ENCODE measurements at regions not wholly inside any gene's neighbourhood (a gene's known extent, or its start where the extent isn't known, plus 50 kb on each side); places are given as distances from the start of the nearest gene placed in this dataset.
A peak's percentile ranks its signal among the peaks of the same experiment; 100 is the strongest.
"Not testable (repeated sequence)": the region's sequence is repeated elsewhere in the genome, so short reads cannot be mapped to it uniquely, and the experiment has no call there.

DNA sequence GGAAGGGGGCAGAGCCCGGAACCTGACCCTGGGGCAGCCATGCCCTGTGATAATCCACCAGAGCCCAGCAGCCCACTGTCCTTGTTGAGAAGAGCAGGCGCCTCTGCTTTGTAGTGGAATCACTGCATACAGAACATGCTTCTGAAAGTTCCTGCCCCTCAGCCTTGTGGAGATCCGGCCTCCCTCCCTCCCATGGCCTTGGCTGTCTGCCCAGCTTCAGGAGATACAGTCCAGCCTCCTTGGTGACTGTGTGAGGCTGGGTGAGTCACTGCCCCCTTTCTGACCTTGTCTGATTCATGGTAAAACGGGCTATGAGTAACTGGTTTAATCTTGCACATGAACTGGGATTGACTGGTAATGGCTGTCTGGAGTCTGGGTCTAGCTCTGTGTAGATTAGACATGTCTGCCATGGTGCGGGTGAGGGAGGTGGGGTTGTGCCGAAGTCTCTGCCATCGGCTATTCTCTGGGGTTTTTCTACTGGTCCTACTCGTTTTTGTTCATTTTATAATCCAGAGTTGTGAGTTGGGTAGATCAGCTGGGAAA is 144.0 kb upstream of the ZNF469 start:
- DNase-seq (ENCODE audit: low read depth in 2 of 3, low spot score in 2 of 3): peak in 2 of 3 donors; percentile 63 to 85

DNA sequence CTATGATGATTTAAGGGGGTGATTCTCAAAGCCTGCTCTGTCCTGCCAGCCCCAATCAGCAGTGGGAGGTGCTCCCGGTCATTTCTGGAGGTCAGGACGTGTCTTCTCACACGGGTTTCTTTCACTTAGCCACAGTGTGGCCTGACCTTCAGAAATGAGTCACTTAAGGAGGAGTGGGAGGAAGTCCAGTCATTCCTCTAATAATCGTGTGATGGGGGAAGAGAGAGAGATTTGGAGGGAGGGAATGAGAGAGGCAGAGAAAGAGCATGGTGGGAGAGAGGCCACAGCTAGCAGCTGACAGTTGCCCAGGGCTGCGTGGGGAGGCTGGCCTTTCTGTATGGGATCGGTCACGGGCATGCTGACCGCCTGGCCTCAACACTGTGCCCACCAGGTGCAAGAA is 142.6 kb upstream of the ZNF469 start:
- not testable (repeated sequence) for DNase-seq (ENCODE audit: low read depth in 2 of 3, low spot score in 2 of 3)

DNA sequence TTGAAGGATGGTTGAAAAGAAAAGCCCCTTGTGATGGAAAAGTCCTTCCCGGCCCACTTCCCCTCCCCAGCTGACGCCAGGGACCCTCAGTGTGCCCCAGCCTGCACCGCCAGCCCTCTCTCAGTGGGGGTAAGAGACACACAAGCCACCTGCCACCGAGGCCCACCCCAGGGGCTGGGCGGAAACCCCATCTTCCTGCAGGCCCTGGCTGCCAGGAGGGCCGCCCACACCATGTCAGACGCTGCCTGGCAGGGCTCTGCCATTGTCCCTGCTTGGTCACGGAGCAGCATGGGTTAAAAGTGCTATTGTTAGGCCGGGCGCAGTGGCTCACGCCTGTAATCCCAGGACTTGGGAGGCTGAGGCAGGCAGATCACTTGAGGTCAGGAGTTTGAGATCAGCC is 142.0 kb upstream of the ZNF469 start:
- DNase-seq (ENCODE audit: low read depth in 2 of 3, low spot score in 2 of 3): not testable (repeated sequence)

DNA sequence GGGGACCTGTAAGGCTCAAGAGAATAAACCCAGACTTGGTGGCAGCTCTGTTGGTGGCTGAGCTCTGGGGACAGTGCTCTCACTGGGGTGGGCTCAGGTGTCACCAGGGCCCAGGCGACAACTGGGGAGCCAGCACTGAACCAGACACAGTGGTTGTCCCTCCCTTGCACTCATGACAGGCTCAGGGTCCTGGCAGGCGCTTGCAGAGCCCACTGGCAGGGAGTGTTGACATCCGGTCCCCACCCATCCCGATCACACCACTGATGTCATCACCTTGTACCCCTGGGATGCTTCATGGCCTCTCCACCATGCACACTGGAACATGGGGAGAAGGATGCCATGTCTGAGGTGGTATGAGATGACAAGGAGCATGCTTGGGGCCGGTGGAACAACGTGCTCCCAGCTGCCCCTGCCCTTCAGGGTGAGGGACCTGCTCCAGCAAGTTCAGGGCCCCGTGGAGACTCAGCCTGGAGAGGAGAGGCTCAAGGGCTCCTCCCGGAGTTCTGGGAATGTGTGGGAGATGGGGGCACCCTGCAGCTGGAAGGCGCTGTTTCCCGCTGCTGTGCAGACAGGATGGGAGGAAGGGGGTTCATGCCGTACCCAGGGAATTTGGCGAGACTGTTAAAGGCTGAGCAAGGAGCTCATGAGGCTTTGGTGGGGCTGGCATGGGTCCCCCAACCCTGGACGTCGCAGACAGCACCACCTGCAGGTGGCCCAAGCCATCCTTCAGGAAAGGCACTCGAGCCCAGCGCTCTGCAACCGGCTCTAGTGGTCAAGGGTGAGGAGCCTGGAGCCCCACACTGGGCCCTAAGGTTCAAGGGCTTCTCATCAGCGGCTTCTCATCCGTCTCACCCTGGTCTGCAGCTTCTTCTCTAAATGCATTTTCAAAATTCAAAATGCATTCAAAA is 141.1 kb upstream of the ZNF469 start:
- DNase-seq (ENCODE audit: low read depth in 2 of 3, low spot score in 2 of 3): not testable (repeated sequence)

DNA sequence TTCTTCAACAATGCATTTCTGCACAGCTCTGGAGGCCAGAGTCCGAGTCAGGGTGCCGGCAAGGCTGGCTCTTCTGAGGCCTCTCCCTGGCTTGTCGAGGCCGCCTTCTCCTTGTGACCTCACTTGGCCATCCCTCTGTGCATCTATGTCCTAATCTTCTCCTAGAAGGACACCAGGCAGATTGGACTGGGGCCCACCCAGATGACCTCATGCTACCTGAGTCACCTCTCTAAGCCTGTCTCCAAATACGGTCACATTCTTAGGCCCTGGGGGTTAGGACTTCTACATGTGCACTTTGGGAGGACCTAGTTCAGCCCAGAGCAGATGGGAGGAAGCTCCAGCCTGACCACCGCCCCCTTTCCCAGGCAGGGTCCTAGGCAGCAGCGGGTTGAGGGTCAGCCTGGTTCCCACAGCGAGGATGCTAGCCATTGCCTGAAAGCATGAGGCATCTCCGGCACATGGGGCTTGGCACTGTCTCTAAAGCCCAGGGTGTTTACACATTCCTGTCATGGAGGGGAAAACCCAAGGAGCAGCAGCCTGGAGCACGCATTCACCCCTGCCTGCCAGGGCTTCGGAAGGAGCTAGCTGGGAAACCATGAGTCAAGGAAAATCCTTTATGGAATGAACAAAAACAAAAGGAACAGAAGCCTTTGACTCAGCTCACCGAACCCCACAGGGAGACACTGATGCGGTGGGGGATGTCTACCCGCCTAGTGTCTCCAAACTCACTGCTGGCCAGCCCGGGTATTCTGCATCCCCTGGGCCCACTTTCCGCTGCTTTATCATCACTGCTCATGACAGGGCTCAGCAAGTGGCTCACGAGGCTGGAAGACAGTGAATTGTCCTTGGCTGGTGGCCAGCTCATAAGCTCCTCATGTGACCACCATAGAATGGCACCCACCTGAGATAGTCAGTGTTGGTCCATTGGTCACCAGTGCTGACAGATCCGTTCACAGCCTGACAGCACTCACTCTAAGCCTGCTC is 140.2 kb upstream of the ZNF469 start:
- not testable (repeated sequence) for DNase-seq (ENCODE audit: low read depth in 2 of 3, low spot score in 2 of 3)

DNA sequence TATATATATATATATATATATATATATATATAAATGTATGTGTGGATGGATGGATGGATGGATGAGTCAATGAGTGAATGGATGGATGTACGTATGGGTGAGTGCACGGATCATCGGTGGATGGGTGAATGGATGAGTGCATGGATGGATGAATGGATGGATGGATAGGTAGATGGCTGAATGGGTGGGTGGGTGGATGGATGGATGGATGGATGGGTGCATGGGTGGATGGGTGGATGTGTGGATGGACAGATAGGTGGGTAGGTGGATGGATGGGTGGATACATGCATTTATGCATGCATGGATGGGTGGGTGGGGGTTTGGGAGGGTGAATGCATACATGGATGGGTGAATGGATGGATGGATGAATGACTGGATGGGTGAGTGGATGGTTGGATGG is 138.8 kb upstream of the ZNF469 start:
- not testable (repeated sequence) for DNase-seq (ENCODE audit: low read depth in 2 of 3, low spot score in 2 of 3)

DNA sequence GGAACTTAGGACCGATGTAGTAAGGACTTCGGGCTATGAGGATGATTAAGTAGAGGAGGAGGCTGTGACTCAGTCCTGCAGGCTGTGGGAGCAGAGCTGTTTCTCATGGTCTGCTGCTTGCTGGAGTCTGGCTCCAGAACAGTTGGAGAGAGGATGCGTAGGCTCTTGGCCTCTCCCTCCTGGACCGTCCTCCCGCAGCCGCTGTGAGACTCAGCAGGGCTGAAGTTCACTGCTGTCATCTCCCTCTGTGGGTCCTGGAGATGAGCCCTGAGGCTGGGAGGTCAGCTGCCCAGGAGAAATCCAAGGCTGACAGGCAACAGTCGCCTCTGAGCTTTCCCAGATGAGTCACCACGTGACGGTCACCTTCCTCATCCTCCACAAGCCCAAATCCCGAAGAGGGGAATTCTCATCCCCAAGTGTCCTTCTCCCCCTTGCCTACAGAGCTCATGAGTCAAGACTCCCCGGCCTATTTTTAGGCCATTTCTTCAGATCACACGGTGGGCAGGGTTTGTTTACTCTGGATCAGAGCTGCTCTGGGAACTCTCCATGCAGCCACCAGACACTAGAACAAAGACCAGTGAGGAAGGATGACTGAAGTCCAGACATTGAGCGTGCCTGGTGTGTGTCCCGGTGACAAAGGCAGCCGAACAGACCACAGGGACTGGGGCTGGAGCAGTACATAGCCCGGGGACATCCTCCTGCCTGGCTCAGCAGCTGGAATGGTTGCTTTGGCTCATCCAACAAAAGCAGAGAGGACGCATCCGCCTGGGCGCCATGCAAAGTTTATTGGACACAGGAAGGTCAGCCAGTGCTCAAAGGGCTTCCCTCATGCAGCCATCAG is 137.3 kb upstream of the ZNF469 start:
- DNase-seq (ENCODE audit: low read depth in 2 of 3, low spot score in 2 of 3): not testable (repeated sequence)

DNA sequence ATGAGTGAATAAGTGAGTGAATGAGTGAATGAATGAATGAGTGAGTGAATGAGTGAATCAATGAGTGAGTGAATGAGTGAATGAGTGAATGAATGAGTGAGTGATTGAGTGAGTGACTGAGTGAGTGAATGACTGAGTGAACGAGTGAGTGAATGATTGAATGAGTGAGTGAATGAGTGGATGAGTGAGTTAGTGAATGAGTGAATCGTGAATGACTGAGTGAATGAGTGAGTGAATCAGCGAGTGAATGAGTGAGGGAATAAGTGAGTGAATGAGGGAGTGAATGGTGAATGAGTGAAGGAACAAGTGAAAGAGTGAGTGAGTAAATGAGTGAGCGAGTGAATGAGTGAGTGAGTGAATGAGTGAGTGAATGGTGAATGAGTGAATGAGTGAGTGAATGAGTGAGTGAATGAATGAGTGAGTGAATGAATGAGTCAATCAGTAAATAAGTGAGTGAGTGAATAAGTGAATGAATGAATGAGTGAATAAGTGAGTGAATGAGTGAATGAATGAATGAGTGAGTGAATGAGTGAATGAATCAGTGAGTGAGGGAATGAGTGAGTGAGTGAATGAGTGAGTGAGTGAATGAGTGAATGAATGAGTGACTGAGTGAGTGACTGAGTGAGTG is 135.7 kb upstream of the ZNF469 start:
- not testable (repeated sequence) for DNase-seq (ENCODE audit: low read depth in 2 of 3, low spot score in 2 of 3)

DNA sequence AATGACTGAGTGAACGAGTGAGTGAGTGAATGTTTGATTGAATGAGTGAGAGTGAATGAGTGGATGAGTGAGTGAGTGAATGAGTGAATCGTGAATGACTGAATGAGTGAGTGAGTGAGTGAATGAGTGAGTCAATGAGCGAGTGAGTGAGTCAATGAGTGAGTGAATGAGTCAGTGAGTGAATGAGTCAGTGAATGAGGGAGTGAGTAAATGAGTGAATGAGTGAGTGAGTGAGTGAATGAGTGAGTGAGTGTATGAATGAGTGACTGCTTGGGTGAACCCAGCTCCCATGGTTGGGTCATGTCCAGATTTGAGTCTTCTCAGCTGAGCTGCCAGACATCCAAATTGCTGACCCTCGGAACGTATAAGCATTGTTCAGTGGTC is 135.2 kb upstream of the ZNF469 start:
- DNase-seq (ENCODE audit: low read depth in 2 of 3, low spot score in 2 of 3): not testable (repeated sequence)

DNA sequence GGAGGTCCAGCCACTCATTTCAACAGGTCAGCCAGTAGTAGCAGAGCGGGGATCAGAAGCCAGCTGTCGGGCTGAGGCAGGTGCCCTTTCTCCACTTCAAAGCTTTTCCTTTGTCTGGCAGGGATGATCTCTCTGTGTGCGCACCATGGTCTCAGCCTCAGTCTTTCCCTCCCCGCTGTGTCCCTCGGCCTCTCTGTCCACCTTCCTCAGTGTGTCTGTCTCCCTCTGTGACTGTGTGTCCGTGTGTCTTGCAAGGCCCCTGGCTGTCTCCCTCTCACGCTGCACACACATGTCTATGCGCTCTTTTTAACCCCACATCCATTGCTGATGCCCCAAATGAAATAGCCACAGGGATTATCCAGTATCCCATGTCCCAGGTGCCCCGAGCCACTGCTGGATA is 134.0 kb upstream of the ZNF469 start:
- not testable (repeated sequence) for DNase-seq (ENCODE audit: low read depth in 2 of 3, low spot score in 2 of 3)

DNA sequence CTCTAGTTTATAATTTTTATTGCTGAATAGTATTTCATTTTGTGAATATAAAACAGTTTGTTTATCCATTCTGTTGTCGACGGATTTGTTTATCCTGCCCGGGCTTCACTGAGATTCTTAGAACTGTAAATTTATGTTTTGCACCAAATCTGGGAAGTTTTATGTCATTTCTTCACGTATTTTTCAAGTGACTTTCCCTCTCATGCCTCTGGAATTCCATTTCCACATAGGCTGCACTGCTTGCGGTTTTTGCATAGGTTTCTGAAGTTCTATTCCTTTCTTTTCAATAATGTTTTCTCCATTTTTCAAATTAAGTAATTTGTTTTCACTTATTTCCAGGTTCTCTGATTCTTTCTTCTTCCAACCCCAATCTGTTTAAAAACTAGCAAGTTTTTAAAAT is 132.4 kb upstream of the ZNF469 start:
- DNase-seq (ENCODE audit: low read depth in 2 of 3, low spot score in 2 of 3): not testable (repeated sequence)

DNA sequence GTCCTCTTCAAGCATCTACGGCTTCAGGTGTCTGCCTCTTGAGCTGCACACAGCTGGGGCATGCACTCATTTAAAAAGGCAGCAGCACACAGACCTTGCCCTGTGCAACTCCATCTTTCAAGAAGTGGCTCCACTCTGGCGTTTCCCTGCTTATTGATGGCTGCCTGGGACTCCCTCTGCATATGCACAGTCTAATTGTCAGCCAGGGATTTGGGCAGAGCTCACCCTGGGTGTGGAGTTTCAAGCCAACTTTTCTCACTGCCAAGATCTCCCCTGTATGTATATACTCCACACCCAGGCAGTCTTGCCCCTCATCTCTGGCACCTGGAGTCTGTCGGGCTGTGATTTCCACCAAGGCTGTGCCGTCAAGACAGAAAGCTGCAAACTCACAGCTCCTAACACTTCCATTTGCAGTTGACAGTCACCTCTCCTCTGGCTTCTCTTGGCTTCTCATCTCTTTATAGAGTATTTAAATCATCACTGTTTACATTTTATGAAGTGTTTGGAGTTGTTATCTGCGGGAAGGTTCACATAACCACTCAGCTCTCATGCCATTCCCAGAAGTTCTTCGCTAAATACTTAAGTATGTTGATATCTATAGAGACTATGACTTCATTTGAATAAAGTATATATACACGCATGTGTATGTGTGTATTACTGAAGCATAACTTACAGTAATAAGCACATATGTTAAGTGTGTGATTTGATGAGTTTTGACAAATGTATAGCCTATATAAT is 130.5 kb upstream of the ZNF469 start:
- DNase-seq (ENCODE audit: low read depth in 2 of 3, low spot score in 2 of 3): not testable (repeated sequence)

DNA sequence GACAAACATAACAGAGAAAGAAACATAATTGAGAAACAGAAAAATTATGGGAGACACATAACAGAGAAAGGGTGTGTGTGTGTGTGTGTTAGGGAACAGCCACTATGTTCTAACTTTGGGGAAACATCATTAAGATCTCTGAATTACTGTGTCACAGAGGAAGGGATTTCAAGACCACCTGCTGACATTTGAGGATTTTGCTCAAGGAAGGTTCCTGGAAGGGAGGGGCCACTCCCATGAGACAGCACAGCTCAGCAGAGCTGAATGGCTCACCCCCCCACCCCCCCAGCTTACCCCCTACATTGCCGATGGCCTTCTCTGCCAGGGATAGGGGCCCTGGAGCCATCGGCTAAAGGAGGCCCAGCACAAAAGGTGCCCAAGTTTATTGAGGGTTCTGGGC is 124.6 kb upstream of the ZNF469 start:
- not testable (repeated sequence) for DNase-seq (ENCODE audit: low read depth in 2 of 3, low spot score in 2 of 3)

DNA sequence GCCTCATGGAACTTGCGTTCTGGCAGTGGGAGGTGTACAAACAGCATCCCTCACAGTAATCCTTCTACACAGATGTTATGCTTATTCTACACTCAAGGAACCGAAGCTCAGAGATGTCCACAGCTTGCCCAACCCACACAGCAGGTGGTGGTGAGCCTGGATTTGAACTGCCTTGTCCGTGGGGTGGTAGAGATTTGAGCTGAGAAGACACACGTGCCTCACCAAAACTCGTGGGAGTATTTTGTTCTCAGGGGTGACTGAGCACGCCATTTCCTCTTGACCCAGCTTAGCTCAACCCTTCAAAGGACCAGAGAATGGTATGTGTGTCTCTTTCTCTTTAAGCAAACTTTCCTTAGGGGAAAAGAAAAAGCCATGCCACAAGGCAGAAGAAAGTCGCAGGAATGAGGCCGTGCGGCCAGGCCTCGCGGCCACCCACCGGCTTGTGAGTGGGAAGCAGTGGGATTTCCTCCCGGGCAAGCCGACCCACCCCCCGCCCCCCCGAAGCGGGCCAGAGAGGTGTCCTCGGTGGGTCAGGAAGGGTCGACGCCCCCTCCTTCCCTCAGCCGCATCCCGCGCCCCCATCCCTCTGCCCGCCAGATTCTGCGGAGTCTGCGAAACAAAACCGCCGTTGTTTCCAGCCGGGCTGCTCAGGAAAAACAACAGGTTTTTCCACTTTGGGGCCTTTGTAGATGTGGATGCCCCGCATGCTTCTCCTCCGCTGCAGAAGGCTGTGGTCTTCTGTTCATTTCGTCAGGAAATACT is 123.8 kb upstream of the ZNF469 start:
- not testable (repeated sequence) for DNase-seq (ENCODE audit: low read depth in 2 of 3, low spot score in 2 of 3)

DNA sequence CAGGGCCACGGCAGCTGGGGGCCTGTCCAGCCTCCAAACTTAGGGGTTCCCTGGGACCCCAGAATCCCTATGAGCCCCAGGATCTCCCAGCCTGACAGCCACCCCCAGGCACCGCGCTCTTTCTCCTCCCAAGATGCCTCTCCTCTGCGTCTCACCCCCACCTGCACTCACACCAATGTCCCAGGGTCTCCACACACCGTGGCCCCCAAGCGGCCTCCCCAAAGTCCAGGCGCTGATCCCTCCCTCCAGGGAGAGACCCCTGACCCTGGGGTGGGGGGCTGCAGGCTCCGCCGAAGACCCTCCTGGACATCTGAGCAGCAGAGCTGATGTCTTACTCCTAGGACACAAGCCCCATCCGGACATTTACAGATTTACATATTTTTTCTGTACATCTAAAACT is 123.2 kb upstream of the ZNF469 start:
- not testable (repeated sequence) for DNase-seq (ENCODE audit: low read depth in 2 of 3, low spot score in 2 of 3)

DNA sequence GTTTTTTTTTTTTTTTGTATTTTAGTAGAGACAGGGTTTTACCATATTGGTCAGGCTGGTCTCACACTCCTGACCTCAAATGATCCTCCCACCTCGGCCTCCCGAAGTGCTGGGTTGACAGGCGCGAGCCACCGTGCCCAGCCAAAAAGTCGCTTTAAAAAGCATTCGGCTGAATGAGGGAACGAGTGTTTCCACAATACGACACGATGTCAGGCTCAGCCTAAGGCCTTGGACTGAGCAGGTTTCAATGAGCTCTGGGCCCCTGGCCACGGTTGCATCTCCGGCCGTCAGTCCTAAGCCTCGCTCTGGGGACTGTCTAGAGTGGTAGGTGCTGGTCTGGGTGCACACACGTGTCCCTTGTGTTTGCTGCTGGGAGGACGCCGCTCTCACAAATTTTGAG is 122.6 kb upstream of the ZNF469 start:
- not testable (repeated sequence) for DNase-seq (ENCODE audit: low read depth in 2 of 3, low spot score in 2 of 3)

DNA sequence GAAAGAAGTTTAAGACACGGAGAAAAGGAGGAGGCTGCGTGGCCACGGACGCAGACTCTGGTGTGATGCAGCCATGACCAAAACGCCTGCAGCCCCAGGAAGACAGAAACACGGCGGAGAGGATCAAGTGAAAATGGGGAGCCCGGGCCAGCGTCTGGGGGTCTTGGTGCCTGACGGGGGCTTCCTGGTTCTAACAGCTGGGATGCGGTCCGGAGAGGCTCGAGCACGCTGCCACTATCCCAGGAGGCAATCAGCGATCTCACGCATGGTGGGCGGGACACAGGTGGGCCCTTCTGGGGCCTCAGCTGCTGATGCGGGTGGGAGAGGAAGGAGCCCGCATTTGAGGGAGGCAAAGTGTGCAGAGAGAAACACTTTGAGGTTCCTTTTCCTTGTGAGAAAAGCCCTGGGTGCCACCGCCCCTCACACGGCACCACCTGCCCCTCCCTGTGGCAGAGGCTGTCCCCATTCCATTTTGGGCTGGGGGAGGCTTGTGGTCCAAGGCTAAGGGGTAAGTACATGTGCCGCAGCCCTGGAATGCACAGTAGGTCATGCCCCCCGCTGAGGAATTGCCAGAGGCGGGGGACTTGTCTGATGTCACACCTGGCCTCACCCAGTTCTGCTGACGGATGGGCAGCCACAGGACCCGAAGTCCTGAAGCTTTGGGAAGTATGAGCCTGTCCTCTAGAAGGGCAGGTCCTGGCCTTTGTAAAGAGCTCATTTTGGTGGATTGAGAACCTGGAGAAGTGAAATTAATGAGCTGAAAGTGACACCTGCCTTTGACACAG is 121.7 kb upstream of the ZNF469 start:
- not testable (repeated sequence) for DNase-seq (ENCODE audit: low read depth in 2 of 3, low spot score in 2 of 3)

Data from hematopoietic multipotent progenitor cell (in vitro differentiated cells).